ENCODE measurements at regions not wholly inside any gene's neighbourhood (a gene's known extent, or its start where the extent isn't known, plus 50 kb on each side); places are given as distances from the start of the nearest gene placed in this dataset.
"Not testable (repeated sequence)": the region's sequence is repeated elsewhere in the genome, so short reads cannot be mapped to it uniquely, and the experiment has no call there.

DNA sequence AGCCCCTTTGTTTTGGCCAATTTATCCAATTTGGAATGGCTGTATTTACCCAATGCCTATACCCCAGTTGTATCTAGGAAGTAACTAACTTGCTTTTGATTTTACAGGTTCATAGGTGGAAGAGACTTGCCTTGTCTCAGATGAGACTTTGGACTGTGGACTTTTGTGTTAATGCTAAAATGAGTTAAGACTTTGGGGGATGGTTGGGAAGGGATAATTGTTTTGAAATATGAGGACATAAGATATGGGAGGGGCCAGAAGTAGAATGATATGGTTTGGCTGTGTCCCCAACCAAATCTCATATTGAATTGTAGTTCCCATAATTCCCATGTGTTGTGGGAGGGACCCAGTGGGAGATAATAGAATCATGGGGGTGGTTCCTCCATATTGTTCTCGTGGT lies 94.4 kb upstream of the TMEM170B start:
- TF ChIP-seq, protein P1, sequence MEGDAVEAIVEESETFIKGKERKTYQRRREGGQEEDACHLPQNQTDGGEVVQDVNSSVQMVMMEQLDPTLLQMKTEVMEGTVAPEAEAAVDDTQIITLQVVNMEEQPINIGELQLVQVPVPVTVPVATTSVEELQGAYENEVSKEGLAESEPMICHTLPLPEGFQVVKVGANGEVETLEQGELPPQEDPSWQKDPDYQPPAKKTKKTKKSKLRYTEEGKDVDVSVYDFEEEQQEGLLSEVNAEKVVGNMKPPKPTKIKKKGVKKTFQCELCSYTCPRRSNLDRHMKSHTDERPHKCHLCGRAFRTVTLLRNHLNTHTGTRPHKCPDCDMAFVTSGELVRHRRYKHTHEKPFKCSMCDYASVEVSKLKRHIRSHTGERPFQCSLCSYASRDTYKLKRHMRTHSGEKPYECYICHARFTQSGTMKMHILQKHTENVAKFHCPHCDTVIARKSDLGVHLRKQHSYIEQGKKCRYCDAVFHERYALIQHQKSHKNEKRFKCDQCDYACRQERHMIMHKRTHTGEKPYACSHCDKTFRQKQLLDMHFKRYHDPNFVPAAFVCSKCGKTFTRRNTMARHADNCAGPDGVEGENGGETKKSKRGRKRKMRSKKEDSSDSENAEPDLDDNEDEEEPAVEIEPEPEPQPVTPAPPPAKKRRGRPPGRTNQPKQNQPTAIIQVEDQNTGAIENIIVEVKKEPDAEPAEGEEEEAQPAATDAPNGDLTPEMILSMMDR (IDR thresholded peaks at IDR 0.05; ENCODE audit: borderline replicate concordance, extremely low read depth, low read length, poor library complexity, severe bottlenecking): not testable (repeated sequence)
- not testable (repeated sequence) for TF ChIP-seq EZH2 (IDR thresholded peaks at IDR 0.05; ENCODE audit: borderline replicate concordance, low read depth, low read length, severe bottlenecking)
